GM18505 (cell line): ENCODE measurements at regions not wholly inside any gene's neighbourhood (a gene's known extent, or its start where the extent isn't known, plus 50 kb on each side); places are given as distances from the start of the nearest gene placed in this dataset.
A peak's percentile ranks its signal among the peaks of the same experiment; 100 is the strongest.

ENCODE experiments used
- ATAC-seq: cut with Tn5 transposase; IDR thresholded peaks from one replicate; pipeline ENCODE4 v1.9.1; 2021; ENCODE audit not compliant: unreplicated experiment
- POLR2A ChIP-seq: IDR thresholded peaks from 4 replicates; pipeline ENCODE4 v1.6.1; 2011; ENCODE audit warnings: borderline replicate concordance; ENCODE audit not compliant: insufficient read depth, insufficient read length; ENCODE audit errors: extremely low read depth

DNA sequence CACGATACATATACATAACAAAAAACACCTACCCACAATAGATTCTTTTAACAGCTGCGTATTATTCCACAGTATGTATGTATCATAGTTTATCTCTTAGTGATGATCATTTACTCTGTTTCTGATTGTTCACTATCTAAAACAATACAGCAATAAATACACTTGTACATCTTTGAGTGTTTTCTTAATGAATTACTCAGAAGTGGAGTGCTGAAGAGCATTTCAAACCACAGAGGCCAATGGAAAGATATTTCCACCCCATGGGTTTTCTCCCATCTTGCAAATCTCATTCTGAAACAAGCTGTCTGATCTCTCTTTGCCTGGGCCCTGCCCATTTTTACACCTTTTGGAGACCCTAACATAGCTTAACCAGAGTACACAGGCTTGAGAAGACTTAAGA, 113.8 kb upstream of the KLF7 start:
- TF ChIP-seq POLR2A: no peak

DNA sequence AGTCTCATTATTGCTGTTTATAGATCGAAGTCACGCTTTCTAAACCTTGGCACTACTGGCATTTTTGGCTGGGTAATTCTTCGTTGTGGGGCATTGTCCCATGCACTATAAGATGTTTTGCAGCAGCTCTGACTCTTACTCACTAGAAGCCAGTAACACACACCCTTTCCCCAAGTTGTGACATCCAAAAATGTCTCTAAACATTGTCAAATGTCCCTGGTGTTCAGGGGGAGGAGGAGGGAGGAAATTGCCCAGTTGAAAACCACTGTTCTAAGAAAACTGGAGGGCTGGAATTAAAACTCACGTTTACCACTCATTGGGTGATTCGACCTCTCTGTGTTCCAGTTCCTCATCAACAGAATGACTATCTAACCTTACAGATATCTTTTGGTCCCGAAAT, 115.7 kb upstream of the KLF7 start:
- no peak for TF ChIP-seq POLR2A
- no peak for ATAC-seq

More for the DNA sequence above, 113.8 kb upstream of the KLF7 start:
- ATAC-seq: no peak

DNA sequence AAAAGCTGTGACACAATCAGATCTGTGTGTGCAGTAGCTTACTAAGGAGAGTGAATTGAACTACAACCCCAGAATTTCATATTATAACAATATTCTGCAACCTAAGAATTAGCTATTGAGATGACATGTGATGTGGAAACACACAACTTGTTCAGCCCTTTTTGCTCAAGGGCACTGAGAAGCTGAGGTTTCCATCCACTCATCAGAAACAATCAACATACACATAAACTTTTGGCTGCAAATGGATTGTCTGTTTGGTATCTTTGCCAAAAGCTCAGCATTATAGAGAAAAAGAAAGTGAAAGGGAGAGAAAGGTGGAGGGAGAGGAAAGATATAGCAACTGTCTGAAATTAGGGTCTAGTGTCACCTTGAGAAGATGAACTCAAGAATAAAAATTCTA, 117.2 kb upstream of the KLF7 start:
- ATAC-seq: no peak
- TF ChIP-seq POLR2A: no peak

DNA sequence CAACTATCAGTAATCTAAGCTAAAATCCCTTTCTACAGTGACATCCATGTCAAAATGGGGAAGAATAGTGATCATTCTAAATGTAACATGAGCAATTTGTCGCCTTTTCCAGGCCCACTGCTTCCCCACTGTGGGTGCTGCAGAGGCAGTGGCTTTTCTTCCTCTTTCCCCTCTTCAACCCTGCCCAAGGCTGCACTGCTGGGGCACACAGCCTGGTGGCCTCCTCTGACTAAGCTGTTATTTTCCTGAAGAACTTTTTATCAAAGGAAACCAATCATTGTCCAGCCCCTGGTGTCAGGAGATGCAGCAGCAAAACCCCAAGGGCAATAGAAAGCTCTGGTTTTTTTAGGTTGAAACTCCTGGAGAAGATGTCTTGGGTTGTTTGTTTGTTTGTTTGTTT, 117.6 kb upstream of the KLF7 start:
- no peak for TF ChIP-seq POLR2A
- peak; percentile 45 for ATAC-seq

DNA sequence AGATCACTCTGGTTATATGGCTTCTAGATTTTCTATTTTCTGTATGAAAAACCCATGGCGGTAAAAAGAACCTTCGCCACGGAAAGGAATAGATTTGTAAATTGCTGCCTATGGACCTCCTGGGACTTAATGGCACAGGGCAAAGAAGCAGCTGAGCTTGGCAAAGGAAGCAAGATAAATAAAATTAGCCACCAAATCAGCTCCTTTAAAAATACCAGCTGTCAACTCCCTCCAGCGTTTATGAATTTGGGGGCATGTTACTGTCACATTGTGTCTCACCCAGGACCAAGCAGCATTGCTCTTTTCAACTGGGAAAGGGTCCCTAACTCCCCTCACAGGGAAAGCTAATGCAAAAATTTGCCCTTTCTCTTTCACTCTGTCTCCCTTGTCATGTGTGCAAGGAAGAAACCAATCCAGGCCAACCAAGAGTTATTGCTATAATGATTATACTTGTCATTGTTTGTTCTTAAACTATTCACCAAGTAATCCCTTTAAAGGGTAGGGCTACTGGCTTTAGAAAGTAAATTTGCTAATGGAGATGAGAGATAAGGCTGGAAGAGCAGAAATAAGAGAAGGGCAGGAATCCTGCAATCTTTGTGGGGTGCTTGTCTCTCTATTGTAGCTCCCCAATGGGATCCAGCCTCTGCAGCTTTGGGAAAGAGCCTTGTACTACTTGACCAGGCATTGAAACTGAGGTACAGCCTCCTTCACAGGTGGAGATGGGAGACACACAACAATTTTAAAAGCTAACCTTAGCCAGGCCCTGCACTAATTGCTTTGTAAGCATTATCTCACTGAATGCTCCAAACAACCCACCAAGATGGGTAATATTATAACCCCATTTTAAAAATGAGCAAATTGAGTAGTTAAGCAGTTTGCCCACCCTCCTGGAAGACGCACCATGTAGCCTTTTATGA, 119.1 kb upstream of the KLF7 start:
- ATAC-seq: no peak
- no peak for TF ChIP-seq POLR2A

DNA sequence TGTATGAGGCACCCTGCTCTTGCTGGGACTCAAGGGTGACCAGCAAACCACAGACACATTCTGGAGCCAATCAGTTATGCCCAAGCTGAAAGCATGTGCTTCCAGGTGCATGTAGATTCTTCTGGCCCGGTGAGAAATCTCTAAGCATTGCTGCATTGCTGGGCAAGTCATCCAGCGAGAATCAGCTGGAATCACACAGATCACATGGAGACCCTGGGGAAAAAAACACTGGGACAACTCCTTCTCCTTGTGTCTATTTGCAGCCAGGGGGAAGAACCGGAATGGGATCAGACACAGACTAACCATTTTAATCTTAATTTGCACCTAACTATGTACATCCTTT, 119.7 kb upstream of the KLF7 start:
- TF ChIP-seq POLR2A: no peak
- ATAC-seq: peak; percentile 42

DNA sequence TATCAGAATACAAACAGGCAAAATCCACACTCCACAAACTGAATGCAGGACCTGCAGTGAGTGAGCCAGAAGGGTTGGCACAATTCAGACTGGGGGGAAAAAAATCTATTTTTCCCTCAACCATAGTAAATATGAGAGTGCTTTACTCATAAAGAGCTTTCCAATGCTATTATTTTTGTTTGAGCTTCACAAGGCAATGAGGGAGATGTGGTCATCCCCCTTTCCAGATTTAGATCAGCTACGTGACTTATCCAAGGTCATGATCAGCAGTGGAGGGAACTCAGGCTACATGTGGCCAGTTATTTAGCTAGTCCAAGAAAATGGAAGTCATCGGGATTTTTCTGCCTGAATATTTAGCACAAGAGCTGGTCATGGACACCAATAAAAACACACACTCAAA, 120.4 kb upstream of the KLF7 start:
- no peak for ATAC-seq
- TF ChIP-seq POLR2A: no peak

DNA sequence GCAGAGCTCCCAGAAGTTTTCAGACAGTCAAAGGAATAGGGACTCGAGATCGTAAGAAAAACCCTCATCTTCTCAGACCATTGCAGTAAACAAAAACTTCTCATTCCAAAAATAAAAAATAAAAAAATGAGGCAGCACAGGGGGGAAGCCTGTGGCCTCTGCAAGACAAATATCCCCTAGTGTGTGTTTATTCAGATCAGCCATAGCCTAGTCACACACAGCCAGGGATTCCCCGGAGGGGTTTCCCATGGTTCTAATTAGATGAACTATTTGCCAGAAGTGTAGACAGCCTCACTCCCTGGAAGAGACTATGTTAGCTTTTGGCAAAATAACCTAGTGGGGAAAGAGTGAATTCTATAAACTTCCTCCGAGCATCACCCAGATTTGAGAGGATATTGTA, 122.9 kb upstream of the KLF7 start:
- no peak for ATAC-seq
- TF ChIP-seq POLR2A: no peak

DNA sequence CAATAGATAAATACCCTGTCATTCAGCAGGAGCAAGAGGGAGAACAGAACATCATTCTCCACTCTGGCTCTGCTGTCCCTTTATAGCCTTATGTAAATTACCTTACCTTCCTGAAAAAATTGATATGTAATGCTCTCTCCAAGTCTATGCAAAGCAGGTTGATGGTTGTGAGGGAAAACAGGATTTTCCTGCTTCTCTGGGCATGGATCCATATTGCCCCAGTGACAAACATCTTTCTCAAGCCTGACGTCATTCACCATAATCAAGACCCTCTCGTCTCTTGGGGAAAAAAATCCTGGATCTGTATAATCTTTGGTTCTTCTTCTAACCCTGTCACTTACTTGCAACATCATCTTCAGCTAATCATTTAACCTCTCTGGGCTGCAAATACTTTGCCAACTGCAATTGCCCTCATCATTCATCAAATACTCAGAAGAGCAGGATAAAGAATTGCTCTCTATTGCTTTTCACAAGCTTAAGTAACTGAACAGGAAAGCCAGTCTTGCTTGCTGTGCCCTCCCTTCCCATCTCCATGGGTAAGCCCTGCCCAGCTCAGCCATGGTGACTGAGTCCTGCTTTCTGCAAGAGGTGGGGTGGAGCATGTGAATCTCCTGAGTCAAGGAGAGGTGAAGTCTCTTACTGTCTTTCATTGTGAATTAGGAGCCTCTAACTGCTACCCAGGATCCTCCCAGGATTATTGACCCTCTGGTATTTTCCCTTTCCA, 123.7 kb upstream of the KLF7 start:
- no peak for ATAC-seq

DNA sequence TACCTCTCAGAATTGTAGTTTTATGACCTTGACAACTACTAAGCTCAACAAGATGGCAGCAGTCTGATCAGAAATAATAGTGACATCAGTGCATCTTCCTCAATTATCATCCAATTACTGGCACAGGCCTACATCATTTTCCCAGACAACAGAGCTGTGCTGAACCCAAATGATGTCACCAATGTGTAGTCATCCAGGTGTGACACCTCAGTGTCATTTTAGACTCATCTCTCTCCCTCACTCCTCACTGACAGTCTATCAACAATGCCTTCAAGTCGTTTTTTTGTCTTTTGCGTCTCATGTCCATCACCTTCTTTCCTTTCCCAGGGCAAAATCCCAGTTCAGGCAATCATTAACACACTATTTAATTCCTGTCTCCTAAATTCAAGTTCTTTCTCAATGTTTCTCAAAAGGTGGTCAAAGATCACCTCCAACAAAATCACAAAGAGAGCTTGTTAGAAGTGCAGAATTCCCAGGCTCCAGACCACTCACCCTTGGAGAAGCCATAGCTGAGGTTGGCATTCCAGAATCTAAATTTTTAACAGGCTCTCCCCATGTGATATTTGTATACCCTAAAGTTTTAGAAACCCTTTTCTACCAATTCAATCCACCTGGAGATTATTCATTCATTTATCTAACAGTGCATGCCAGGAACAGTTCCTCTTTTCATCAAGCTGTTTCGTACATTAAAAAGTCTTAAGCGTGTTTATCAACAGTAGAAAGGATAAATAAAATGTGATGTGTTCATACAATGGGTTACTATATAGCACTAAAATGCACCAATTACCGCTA, 125.3 kb upstream of the KLF7 start:
- peak; percentile 43 for ATAC-seq
- no peak for TF ChIP-seq POLR2A

More for the DNA sequence above, 123.7 kb upstream of the KLF7 start:
- no peak for TF ChIP-seq POLR2A

DNA sequence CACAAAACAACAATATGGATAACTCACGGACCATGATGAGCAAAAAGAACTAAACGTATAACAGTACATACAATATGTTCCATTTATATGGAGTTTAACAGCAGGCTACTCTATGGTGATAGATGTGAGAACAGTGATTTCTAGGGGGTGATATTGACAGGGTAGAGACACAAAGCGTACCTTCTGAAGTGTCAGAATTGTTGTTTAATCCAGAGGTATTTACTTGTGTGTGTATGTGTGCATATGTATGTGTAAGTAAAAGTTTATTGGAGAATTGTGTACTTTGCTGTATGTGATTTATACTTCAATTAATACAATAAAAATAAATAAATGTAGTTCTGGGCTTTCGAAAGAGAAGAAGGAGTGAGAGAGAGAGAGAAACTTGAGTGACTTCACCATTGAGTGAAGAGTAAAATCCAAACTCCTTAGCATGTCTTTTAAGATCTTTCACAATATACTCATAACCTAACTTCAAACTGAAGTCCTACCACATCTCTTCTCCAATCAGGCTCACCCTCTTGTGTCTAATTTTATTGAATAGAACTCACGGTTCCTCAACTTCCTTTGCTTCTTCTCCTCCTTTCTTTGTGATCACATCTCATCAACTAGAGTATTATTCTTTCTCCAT, 126.0 kb upstream of the KLF7 start:
- ATAC-seq: no peak

DNA sequence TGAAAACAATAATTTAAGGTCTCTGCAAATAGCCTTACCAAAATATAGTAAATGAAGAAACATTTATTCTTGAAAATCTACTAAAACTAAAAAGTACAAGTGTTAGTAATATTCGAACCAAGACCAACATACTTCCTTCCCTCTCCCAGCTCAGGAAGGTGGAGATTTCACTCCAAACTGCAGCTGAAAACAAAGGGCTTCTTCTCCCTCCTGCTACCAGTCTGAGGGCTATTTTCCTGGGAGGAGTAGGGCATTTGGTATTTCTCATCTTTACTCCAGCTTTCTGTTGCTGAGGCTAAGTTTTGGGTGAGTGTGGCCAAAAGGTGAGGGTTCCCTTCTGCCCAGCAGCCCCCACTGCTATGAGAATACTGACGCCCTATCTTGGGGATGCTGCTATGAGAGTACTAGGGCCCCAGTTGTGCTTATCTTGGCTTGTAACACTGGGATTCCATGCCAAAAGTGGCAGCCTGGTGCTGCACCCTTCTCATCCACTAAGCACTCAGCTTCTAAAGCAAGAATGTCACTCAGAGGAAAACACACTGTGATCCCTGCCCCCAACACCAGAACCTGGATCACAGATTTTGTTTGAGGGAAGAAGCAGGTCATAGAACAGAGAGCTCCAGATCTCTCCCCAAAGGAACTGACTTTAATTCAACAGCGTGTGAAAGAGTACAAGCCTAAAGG, 130.7 kb upstream of the KLF7 start:
- ATAC-seq: no peak
- no peak for TF ChIP-seq POLR2A

More for the DNA sequence above, 126.0 kb upstream of the KLF7 start:
- no peak for TF ChIP-seq POLR2A
